NT2/D1 (cell line): ENCODE measurements at regions not wholly inside any gene's neighbourhood (a gene's known extent, or its start where the extent isn't known, plus 50 kb on each side); places are given as distances from the start of the nearest gene placed in this dataset.

Experiments used
- SUZ12 ChIP-seq: IDR thresholded peaks from 2 replicates; pipeline ENCODE4 v1.6.1; 2011; ENCODE audit not compliant: insufficient read length, insufficient read depth; ENCODE audit errors: extremely low read depth
- YY1 ChIP-seq: IDR thresholded peaks from 2 replicates; pipeline ENCODE4 v1.6.1; 2011; ENCODE audit not compliant: insufficient read length, insufficient read depth
- ZNF274 ChIP-seq: IDR thresholded peaks from 2 replicates; pipeline ENCODE4 v1.6.1; 2011; ENCODE audit warnings: mild to moderate bottlenecking, low read depth, low read length

DNA sequence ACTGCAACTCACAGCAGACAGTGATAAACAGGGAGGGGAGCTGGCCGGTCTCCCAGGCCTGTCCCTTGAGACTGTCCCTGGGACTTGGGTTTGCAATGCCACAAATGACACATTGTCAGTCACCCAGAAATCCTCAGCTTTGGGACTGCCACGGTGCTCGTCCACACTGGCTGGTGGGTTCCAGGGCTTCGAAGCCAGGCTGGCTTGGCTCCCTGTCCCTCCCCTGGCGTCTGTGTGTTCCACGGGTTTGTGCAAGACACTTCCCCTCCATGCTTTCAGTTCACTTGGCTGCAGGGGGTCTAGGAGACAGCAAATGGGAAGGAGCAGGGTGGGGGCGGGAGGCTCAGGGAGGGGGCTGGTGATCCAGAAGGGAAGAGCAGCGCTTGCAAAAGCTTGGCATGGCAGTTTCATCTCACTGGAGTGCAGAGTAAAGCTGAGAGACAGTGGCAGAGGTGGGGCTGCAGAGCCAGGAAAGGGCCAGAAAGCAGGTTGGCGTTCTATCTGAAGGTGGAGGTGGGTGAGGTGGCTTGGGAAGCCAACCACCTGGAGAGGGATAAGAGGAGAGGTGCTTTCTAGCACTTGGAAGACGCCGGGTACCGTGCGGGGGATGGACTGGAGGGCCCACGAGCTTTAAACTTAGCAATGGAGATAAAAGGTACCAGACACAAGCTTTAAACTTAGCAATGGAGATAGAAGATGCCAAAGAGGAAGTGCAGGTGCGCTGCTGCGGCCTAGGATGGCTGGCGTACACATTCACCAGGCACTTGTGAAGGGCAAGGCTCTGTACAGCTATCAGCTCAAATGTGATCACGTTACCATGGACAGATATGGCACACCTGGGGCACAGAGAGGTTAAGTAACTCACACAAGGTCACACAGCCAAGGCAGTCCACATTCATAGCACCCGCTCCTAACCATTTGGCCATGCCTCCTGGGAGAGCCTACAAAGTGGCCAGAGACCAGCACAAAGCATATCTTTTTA is 86.4 kb upstream of the SHISAL1 start:
- TF ChIP-seq YY1 (no peak), ZNF274 (no peak), SUZ12 (no peak)
